ENCODE measurements at regions not wholly inside any gene's neighbourhood (a gene's known extent, or its start where the extent isn't known, plus 50 kb on each side); places are given as distances from the start of the nearest gene placed in this dataset.

- no peak overlapping the region for H3K4me3 ChIP-seq (ENCODE audit: low read depth, low read length)
- TF ChIP-seq, protein P1, sequence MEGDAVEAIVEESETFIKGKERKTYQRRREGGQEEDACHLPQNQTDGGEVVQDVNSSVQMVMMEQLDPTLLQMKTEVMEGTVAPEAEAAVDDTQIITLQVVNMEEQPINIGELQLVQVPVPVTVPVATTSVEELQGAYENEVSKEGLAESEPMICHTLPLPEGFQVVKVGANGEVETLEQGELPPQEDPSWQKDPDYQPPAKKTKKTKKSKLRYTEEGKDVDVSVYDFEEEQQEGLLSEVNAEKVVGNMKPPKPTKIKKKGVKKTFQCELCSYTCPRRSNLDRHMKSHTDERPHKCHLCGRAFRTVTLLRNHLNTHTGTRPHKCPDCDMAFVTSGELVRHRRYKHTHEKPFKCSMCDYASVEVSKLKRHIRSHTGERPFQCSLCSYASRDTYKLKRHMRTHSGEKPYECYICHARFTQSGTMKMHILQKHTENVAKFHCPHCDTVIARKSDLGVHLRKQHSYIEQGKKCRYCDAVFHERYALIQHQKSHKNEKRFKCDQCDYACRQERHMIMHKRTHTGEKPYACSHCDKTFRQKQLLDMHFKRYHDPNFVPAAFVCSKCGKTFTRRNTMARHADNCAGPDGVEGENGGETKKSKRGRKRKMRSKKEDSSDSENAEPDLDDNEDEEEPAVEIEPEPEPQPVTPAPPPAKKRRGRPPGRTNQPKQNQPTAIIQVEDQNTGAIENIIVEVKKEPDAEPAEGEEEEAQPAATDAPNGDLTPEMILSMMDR (IDR thresholded peaks at IDR 0.05; ENCODE audit: low read depth, low read length), result no peak
These were observed 461.8 kb downstream of the RAP2B start for GRCh38 chr3:153623834-153624233.

- no peak overlapping the region for H3K4me3 ChIP-seq (ENCODE audit: low read depth, low read length)
- TF ChIP-seq, protein P1 (IDR thresholded peaks at IDR 0.05; ENCODE audit: low read depth, low read length), result no peak
These were observed 462.4 kb downstream of the RAP2B start for GRCh38 chr3:153624310-153625030.

DNA sequence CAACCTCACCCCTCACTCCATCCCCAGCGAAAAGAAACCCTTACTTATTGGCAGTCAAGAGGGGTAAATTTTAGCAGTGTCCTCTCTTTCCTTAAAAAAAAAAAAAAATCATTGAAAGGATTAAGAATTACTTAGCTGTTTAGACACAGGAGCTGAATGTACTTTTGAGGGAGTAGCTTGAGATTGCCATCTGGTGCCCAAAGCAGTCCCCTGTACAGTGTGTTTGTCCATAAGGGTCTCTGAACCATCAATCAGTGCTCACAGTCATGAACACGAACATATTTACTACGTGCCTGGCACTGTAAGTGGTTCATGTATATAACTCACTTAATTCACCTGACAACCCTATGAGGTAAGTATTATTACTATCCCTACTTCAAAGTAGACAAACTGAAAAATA, 463.5 kb downstream of the RAP2B start:
- TF ChIP-seq, protein P1 (IDR thresholded peaks at IDR 0.05; ENCODE audit: low read depth, low read length), result no peak
- no peak overlapping the region for H3K4me3 ChIP-seq (ENCODE audit: low read depth, low read length)

DNA sequence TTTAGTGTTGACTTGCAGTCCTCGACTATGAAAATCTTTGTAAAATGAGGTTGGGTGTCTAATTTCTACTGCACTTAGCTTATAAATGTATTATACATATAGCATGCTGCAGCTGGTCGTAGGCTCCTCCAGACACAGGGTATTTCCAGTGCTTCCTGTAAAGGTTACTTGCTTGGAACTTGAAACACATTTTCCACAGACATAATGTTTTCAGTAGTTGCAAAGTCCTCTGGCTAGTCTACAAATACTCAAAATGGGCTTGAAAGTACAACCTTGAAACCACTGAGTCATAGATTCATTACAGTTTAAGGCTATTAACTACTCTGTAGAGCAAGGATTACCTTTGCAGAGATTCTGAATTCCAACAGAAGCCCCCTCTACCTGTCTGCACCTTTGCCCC, 464.1 kb downstream of the RAP2B start:
- TF ChIP-seq, protein P1 (IDR thresholded peaks at IDR 0.05; ENCODE audit: low read depth, low read length), result no peak
- no peak overlapping the region for H3K4me3 ChIP-seq (ENCODE audit: low read depth, low read length)

DNA sequence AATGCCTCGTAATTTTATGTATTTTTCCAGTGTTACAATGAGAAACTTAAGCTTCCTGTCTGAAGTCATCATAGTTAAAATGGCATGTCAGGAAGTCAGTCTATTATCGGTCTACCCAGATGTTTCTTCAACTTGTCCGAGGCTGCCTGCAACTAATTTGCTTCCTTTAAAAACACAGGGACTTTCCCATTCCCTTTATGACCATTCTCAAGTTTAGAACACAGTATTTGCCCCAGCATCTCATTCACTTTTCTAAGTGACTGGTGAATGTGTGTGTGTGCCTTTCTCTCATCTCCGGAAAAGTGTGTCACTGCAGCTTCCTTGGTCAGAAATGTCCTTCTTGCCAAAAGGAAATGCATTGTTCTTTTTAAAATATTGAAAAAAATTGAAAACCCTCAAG, 466.6 kb downstream of the RAP2B start:
- TF ChIP-seq, protein P1 (IDR thresholded peaks at IDR 0.05; ENCODE audit: low read depth, low read length), result no peak
- no peak overlapping the region for H3K4me3 ChIP-seq (ENCODE audit: low read depth, low read length)

GRCh38 chr3:153629148-153629547, 467.1 kb downstream of the RAP2B start:
- TF ChIP-seq, protein P1 (IDR thresholded peaks at IDR 0.05; ENCODE audit: low read depth, low read length), result no peak
- no peak overlapping the region for H3K4me3 ChIP-seq (ENCODE audit: low read depth, low read length)

DNA sequence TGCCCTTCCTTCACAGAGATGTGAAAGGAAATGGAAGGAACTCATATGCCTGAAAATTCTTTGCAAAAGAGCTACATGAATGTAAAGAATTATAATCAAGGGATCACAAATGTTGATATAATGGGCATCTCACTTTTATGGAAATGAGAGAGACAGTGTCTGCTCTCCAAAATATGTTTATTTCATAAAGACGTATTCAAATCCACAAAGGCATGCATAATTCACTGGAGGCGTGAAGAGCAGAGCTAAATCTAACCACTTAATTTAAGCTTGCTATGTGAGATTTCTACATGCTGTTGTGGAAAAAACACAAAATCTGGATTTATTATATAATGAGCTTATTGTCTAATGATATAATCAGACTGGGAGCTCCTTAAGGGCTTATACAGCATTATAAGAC, 469.1 kb downstream of the RAP2B start:
- TF ChIP-seq, protein P1 (IDR thresholded peaks at IDR 0.05; ENCODE audit: low read depth, low read length), result no peak
- no peak overlapping the region for H3K4me3 ChIP-seq (ENCODE audit: low read depth, low read length)
